Esophagus squamous epithelium (tissue), 4 donors: ENCODE measurements at regions not wholly inside any gene's neighbourhood (a gene's known extent, or its start where the extent isn't known, plus 50 kb on each side); places are given as distances from the start of the nearest gene placed in this dataset.

ENCODE experiments used
- POLR2A ChIP-seq, 4 donors: fragments of 450-650 bp; IDR thresholded peaks; one replicate each; pipeline ENCODE4 v1.6.1; 2017; ENCODE audit warnings: antibody characterized with exemption in 4 of 4, mild to moderate bottlenecking in 4 of 4, moderate library complexity in 3 of 4
- TF ChIP-seq, protein P1 (sequence below), 6 experiments: fragments of 450-650 bp in 4 of 6; fragments of 200-600 bp in 2 of 6; sonication (generic) in 2 of 6; IDR thresholded peaks; one replicate each; pipeline ENCODE4 v1.5.1; 2016 to 2019; ENCODE audit warnings: antibody characterized with exemption in 6 of 6, mild to moderate bottlenecking in 4 of 6, moderate library complexity in 4 of 6

DNA sequence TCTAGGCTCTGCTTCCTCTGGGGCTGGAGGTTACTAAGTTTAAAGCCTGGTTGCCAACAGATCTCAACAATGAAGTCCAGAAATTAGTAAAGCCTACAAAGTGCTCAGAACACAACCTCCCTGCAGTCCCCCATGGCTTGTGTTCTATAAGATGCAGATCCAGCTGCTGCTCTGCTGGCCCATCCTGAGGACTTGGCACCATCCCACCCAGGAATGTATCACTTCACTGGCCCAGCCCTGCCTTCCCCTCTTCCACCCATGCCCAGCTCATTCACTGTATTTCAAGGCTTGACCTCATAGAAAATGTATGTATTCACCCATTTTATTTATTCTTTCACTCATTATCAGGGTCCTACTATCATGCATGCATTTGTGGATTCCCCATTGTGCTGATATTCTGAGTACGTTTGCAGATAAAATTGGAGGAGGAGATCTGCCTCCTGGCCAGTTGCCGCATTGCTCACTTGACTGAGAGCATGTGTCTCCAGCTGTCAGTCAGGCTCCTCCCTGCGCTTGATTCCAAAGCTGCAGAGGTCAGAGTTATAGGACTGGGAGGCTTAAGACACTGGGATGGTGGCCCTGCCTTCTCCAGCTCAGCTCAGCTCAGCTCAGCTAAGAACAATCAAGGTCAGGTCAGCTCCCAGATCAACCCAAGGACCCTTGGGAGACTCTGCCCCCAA, 104.8 kb downstream of the MAFB start:
- TF ChIP-seq, protein P1, sequence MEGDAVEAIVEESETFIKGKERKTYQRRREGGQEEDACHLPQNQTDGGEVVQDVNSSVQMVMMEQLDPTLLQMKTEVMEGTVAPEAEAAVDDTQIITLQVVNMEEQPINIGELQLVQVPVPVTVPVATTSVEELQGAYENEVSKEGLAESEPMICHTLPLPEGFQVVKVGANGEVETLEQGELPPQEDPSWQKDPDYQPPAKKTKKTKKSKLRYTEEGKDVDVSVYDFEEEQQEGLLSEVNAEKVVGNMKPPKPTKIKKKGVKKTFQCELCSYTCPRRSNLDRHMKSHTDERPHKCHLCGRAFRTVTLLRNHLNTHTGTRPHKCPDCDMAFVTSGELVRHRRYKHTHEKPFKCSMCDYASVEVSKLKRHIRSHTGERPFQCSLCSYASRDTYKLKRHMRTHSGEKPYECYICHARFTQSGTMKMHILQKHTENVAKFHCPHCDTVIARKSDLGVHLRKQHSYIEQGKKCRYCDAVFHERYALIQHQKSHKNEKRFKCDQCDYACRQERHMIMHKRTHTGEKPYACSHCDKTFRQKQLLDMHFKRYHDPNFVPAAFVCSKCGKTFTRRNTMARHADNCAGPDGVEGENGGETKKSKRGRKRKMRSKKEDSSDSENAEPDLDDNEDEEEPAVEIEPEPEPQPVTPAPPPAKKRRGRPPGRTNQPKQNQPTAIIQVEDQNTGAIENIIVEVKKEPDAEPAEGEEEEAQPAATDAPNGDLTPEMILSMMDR (IDR thresholded peaks at IDR 0.05) = no peak
- no peak for TF ChIP-seq POLR2A (IDR thresholded peaks at IDR 0.05)
